Neural progenitor cell (in vitro differentiated cells): ENCODE measurements at regions not wholly inside any gene's neighbourhood (a gene's known extent, or its start where the extent isn't known, plus 50 kb on each side); places are given as distances from the start of the nearest gene placed in this dataset.

Source experiments
- DNase-seq: peaks from one replicate; pipeline ENCODE4 v3.0.0-alpha.2; 2016; ENCODE audit warnings: low spot score
- H2AFZ ChIP-seq: fragments of 200-600 bp; sonication (generic); replicated peaks from 2 replicates; pipeline ENCODE4 v1.6.1; 2016; ENCODE audit warnings: antibody characterized with exemption
- H3F3A ChIP-seq: fragments of 200-600 bp; sonication (generic); 2 replicates; pipeline ENCODE4 v1.6.1; 2016; ENCODE audit warnings: antibody characterized with exemption, low read depth
- H3K27ac ChIP-seq: fragments of 200-600 bp; sonication (generic); 2 replicates; pipeline ENCODE4 v1.5.1; 2016; ENCODE audit warnings: mild to moderate bottlenecking
- H3K27me3 ChIP-seq: fragments of 200-600 bp; sonication (generic); 2 replicates; pipeline ENCODE4 v1.6.1; 2016; ENCODE audit warnings: mild to moderate bottlenecking, moderate library complexity
- H3K36me3 ChIP-seq: fragments of 200-600 bp; sonication (generic); 2 replicates; pipeline ENCODE4 v1.5.1; 2016
- H3K4me1 ChIP-seq: fragments of 200-600 bp; sonication (generic); 2 replicates; pipeline ENCODE4 v1.6.1; 2016; ENCODE audit warnings: mixed run types
- H3K4me2 ChIP-seq: fragments of 200-600 bp; sonication (generic); 2 replicates; pipeline ENCODE4 v1.6.1; 2016
- H3K4me3 ChIP-seq: fragments of 200-600 bp; sonication (generic); 2 replicates; pipeline ENCODE4 v1.5.1; 2016
- H3K79me2 ChIP-seq: fragments of 200-600 bp; sonication (generic); 2 replicates; pipeline ENCODE4 v1.6.1; 2016; ENCODE audit warnings: low read depth
- H3K9ac ChIP-seq: fragments of 200-600 bp; sonication (generic); 2 replicates; pipeline ENCODE4 v1.6.1; 2016
- H3K9me3 ChIP-seq: fragments of 200-600 bp; sonication (generic); 2 replicates; pipeline ENCODE4 v1.5.1; 2016; ENCODE audit warnings: low read depth
- H4K20me1 ChIP-seq: fragments of 200-600 bp; sonication (generic); 2 replicates; pipeline ENCODE4 v1.6.1; 2016; ENCODE audit warnings: low read depth
- H3K27ac Mint-ChIP-seq: 3 replicates; pipeline ENCODE4 v1.8.0; 2021; ENCODE audit warnings: mixed read lengths
- H3K27me3 Mint-ChIP-seq: 2 replicates; pipeline ENCODE4 v1.8.0; 2022; ENCODE audit warnings: low read depth, mild to moderate bottlenecking, inconsistent platforms, moderate library complexity, mixed read lengths; ENCODE audit not compliant: insufficient read depth
- H3K36me3 Mint-ChIP-seq: 3 replicates; pipeline ENCODE4 v1.8.0; 2021; ENCODE audit warnings: mixed read lengths
- H3K4me1 Mint-ChIP-seq: 3 replicates; pipeline ENCODE4 v1.8.0; 2021; ENCODE audit warnings: mixed read lengths
- H3K4me3 Mint-ChIP-seq: 3 replicates; pipeline ENCODE4 v1.8.0; 2021; ENCODE audit warnings: mild to moderate bottlenecking, moderate library complexity, mixed read lengths
- H3K9me3 Mint-ChIP-seq: 3 replicates; pipeline ENCODE4 v1.8.0; 2020; ENCODE audit warnings: mixed read lengths
- CTCF ChIP-seq: fragments of 200-600 bp; sonication (generic); IDR thresholded peaks from 2 replicates; pipeline ENCODE4 v1.5.1; 2017; ENCODE audit warnings: antibody characterized with exemption, mild to moderate bottlenecking
- EZH2 ChIP-seq: fragments of 200-600 bp; sonication (generic); IDR thresholded peaks from 2 replicates; pipeline ENCODE4 v1.6.1; 2017; ENCODE audit warnings: antibody characterized with exemption, mild to moderate bottlenecking, moderate library complexity
- EZH2phosphoT487 ChIP-seq: fragments of 200-600 bp; sonication (generic); IDR thresholded peaks from 2 replicates; pipeline ENCODE4 v1.6.1; 2017; ENCODE audit warnings: antibody characterized with exemption

GRCh38 chr17:13272296-13272695 lies 254.5 kb upstream of the ELAC2 start:
- no peak overlapping the region for H3K9ac ChIP-seq
- H3K36me3 ChIP-seq = no peaks in the 10 kb centered on the region
- no peak for TF ChIP-seq CTCF
- TF ChIP-seq EZH2phosphoT487 = no peak
- TF ChIP-seq EZH2 = no peak
- no peak for DNase-seq
- no peak overlapping the region for H3K4me2 ChIP-seq
- H3K4me1 ChIP-seq = no peaks in the 10 kb centered on the region
- peaks cover 6% of the 10 kb centered on the region for H3K27me3 Mint-ChIP-seq
- no peaks in the 10 kb centered on the region for H4K20me1 ChIP-seq
- H3F3A ChIP-seq = no peaks in the 10 kb centered on the region
- no peaks in the 10 kb centered on the region for H3K4me1 Mint-ChIP-seq
- no peaks in the 10 kb centered on the region for H3K36me3 Mint-ChIP-seq
- H3K4me3 ChIP-seq = no peak overlapping the region
- H3K79me2 ChIP-seq = no peaks in the 10 kb centered on the region
- H3K27ac Mint-ChIP-seq = no peak overlapping the region
- H3K27ac ChIP-seq = no peak overlapping the region
- H3K9me3 Mint-ChIP-seq = no peaks in the 10 kb centered on the region
- H2AFZ ChIP-seq = no peak overlapping the region
- H3K9me3 ChIP-seq = no peaks in the 10 kb centered on the region
- no peaks in the 10 kb centered on the region for H3K27me3 ChIP-seq
- no peak overlapping the region for H3K4me3 Mint-ChIP-seq

GRCh38 chr17:13268791-13269595 lies 251.2 kb upstream of the ELAC2 start:
- Histone ChIP-seq H4K20me1 (no peaks in the 10 kb centered on the region), H3K79me2 (no peaks in the 10 kb centered on the region), H3F3A (no peaks in the 10 kb centered on the region), H3K27ac (no peak overlapping the region), H3K27me3 (no peaks in the 10 kb centered on the region), H2AFZ (no peak overlapping the region), H3K4me1 (no peaks in the 10 kb centered on the region), H3K36me3 (no peaks in the 10 kb centered on the region), H3K9me3 (no peaks in the 10 kb centered on the region), H3K4me3 (no peak overlapping the region), H3K4me2 (no peak overlapping the region), H3K9ac (no peak overlapping the region)
- H3K27ac Mint-ChIP-seq = no peak overlapping the region
- no peak for DNase-seq
- peaks cover 5% of the 10 kb centered on the region for H3K4me1 Mint-ChIP-seq
- no peaks in the 10 kb centered on the region for H3K9me3 Mint-ChIP-seq
- H3K27me3 Mint-ChIP-seq = peaks cover 3% of the 10 kb centered on the region
- no peaks in the 10 kb centered on the region for H3K36me3 Mint-ChIP-seq
- TF ChIP-seq EZH2phosphoT487 (no peak), EZH2 (no peak), CTCF (no peak)
- no peak overlapping the region for H3K4me3 Mint-ChIP-seq

- Histone ChIP-seq H4K20me1 (no peaks in the 10 kb centered on the region), H3K36me3 (no peaks in the 10 kb centered on the region), H3K4me1 (no peaks in the 10 kb centered on the region), H3K27me3 (no peaks in the 10 kb centered on the region), H2AFZ (no peak overlapping the region), H3K4me3 (no peak overlapping the region), H3K27ac (no peak overlapping the region), H3K79me2 (no peaks in the 10 kb centered on the region), H3K9me3 (no peaks in the 10 kb centered on the region), H3K4me2 (no peak overlapping the region), H3F3A (no peaks in the 10 kb centered on the region), H3K9ac (no peak overlapping the region)
- no peaks in the 10 kb centered on the region for H3K9me3 Mint-ChIP-seq
- no peak for DNase-seq
- TF ChIP-seq CTCF (no peak), EZH2phosphoT487 (no peak), EZH2 (no peak)
- no peak overlapping the region for H3K27ac Mint-ChIP-seq
- peaks cover 14% of the 10 kb centered on the region for H3K4me1 Mint-ChIP-seq
- no peak overlapping the region for H3K4me3 Mint-ChIP-seq
- peaks cover under 1% of the 10 kb centered on the region for H3K27me3 Mint-ChIP-seq
- H3K36me3 Mint-ChIP-seq = no peaks in the 10 kb centered on the region
Observed at GRCh38 chr17:13266606-13267005, 248.8 kb upstream of the ELAC2 start.
